ENCODE measurements at regions not wholly inside any gene's neighbourhood (a gene's known extent, or its start where the extent isn't known, plus 50 kb on each side); places are given as distances from the start of the nearest gene placed in this dataset.

GRCh38 chr5:96318569-96319110 is 114.4 kb downstream of the PCSK1 start:
- TF ChIP-seq CTCF (IDR thresholded peaks at IDR 0.05; ENCODE audit: insufficient read depth, low read length) (no peak), SPI1 (IDR thresholded peaks at IDR 0.05; ENCODE audit: borderline replicate concordance, low read depth) (no peak), REST (IDR thresholded peaks at IDR 0.05; ENCODE audit: insufficient replicate concordance, low read depth) (no peak), GABPA (IDR thresholded peaks at IDR 0.05; ENCODE audit: low read depth) (no peak), POLR2AphosphoS5 (IDR thresholded peaks at IDR 0.05; ENCODE audit: low read depth) (no peak)
